ENCODE measurements at regions not wholly inside any gene's neighbourhood (a gene's known extent, or its start where the extent isn't known, plus 50 kb on each side); places are given as distances from the start of the nearest gene placed in this dataset.

DNA sequence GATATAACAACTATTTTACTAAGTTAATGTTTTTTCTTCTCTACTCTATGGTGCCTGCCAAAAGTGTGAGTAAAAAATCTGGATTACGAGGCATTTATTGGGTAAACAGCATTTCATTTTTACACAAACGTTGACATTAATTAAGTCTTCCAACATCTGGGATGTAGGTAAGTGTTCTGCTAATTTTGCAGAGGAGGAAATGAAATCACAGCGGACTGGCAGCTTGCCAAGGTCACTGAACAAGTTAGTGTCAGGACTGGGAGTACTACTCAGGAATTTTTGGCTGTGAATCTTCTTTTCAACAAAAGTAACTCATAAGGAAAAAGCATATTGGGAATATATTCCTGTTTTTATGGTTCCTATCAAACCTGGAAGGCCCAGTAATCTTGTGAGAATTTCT lies 612.1 kb upstream of the FZD8 start:
- H3K4me3 ChIP-seq (ENCODE audit: low read depth, low read length) = no peak overlapping the region
- TF ChIP-seq, protein P1, sequence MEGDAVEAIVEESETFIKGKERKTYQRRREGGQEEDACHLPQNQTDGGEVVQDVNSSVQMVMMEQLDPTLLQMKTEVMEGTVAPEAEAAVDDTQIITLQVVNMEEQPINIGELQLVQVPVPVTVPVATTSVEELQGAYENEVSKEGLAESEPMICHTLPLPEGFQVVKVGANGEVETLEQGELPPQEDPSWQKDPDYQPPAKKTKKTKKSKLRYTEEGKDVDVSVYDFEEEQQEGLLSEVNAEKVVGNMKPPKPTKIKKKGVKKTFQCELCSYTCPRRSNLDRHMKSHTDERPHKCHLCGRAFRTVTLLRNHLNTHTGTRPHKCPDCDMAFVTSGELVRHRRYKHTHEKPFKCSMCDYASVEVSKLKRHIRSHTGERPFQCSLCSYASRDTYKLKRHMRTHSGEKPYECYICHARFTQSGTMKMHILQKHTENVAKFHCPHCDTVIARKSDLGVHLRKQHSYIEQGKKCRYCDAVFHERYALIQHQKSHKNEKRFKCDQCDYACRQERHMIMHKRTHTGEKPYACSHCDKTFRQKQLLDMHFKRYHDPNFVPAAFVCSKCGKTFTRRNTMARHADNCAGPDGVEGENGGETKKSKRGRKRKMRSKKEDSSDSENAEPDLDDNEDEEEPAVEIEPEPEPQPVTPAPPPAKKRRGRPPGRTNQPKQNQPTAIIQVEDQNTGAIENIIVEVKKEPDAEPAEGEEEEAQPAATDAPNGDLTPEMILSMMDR (IDR thresholded peaks at IDR 0.05; ENCODE audit: low read depth, low read length, missing control alignments) = no peak
- DNase-seq (ENCODE audit: low read depth) = no peak

DNA sequence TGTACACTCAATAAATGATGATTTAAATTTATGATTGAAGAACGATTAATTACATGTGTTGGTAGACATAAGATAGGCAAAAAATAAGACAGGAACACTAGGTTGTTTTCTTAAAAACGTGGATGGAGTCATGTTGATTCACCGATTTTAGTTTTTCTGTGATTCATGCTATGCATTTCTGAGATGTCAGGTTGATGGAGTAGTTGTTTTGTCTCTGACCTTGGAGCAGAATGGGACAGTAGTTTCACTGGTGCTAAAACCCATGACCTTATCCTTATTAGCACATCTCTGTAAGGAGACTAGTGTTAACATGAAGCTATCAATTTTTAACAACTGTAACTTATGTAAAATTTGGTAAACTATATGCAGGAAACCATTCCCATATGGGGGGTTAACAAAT lies 611.6 kb upstream of the FZD8 start:
- no peak for DNase-seq (ENCODE audit: low read depth)
- TF ChIP-seq, protein P1 (IDR thresholded peaks at IDR 0.05; ENCODE audit: low read depth, low read length, missing control alignments) = no peak
- H3K4me3 ChIP-seq (ENCODE audit: low read depth, low read length) = no peak overlapping the region

DNA sequence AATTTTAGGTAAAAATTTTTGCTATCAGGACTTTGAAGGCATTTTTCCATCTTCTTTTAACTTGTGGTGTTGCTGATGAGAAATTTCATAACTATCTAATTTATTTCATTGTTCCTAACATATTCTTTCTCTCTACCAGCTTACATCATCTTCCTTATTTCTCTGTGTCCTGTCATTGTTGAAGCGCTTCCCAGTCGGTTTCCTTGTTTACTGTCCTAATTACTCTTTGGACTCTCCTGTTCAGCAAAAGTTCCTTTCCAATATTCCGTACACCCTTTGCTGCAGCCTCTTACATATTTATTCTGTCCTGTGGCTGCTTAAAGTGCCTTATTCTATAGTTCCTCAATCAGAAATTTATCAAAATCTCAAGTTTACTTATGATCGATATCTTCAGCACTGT lies 609.0 kb upstream of the FZD8 start:
- DNase-seq (ENCODE audit: low read depth) = no peak
- TF ChIP-seq, protein P1 (IDR thresholded peaks at IDR 0.05; ENCODE audit: low read depth, low read length, missing control alignments) = no peak
- no peak overlapping the region for H3K4me3 ChIP-seq (ENCODE audit: low read depth, low read length)

DNA sequence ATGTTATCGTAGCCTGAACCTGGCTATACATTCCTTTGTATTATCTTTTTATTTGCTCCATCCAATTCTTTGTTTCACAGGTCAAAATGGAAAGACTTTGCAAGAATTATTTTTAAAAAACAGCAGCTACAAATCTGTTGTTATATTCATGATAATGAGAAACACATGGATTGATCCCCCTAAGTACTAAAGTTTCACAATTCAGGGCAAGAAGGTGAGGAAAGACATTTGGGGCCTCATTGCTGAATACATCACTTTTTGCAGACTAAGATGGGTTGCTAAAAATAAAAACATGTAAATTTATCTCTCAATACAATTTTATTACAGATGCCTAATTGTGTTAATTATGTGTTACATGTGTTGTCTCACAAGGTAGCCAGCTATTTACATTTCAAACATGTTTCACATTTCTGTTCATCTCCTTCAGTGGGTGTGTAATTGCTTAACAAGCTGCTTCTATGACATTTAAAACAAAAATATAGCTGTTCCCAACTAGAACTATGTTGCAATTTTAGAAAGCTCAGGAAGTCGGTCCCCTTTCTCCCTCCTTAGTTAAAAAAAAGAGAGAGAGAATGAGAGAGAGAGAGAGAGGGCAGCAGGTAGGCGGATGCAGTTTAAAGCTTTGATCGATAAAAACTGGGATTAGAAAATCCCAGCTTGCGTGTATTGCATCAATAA lies 606.3 kb upstream of the FZD8 start:
- no peak for DNase-seq (ENCODE audit: low read depth)
- no peak overlapping the region for H3K4me3 ChIP-seq (ENCODE audit: low read depth, low read length)
- TF ChIP-seq, protein P1 (IDR thresholded peaks at IDR 0.05; ENCODE audit: low read depth, low read length, missing control alignments) = no peak

DNA sequence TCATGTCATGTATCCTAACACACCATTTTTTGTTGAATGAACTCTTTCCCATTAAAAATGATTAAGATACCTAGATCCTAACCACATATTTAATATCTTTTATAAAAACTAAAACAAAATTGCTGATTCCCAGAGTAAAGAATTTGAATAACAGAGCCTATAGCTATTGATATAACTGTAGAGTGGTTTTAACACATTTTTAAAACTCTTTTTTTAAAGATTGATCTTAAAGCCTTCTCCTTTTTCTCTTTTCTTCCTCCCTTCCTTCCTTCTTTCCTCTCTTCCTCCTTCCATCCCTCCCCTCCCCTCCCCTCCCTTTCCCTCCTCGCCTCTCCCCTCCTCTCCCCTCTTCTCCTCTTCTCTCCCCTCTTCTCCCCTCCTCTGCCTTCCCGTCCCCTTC lies 605.4 kb upstream of the FZD8 start:
- TF ChIP-seq, protein P1 (IDR thresholded peaks at IDR 0.05; ENCODE audit: low read depth, low read length, missing control alignments) = no peak

DNA sequence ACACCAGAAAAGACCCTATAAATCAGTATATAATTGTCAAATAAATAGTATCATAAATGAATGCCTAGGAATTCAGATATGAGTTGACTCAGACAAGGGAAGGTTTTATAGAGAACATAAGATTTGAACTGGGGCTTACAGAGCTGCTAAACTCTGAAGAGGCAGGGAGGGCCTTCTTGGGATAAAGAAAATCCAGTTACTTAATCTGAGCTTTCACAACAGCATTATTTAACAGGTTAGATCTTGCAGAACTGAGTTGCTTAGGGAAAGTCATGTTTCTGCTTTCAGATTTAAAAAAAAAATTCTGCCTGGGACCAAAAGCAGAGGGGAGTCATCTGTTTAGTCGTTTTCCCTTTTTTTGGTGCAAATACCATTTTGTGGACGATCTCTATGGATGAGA lies 594.8 kb upstream of the FZD8 start:
- no peak for DNase-seq (ENCODE audit: low read depth)
- no peak overlapping the region for H3K4me3 ChIP-seq (ENCODE audit: low read depth, low read length)
- TF ChIP-seq, protein P1 (IDR thresholded peaks at IDR 0.05; ENCODE audit: low read depth, low read length, missing control alignments) = no peak

More for the DNA sequence above, 605.4 kb upstream of the FZD8 start:
- no peak overlapping the region for H3K4me3 ChIP-seq (ENCODE audit: low read depth, low read length)
- DNase-seq (ENCODE audit: low read depth) = no peak

DNA sequence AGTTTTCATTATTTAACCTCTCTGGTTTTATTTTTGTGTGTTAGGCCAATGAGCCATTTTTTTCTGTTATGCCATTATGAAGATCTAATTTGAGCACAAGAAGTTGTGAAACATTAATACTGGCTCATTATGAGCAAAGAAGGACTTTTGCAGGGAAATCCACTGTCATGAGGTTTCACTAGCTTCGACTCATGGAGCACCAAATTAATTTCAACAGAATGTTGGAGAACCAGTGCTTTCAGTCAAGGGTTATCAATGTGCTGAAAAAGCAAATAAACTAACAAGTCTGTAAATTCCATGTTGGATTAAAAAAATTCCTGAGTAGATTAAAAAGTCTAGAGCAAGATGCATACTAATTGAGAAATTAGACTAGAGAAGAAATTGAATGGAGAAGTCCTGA lies 594.2 kb upstream of the FZD8 start:
- TF ChIP-seq, protein P1 (IDR thresholded peaks at IDR 0.05; ENCODE audit: low read depth, low read length, missing control alignments) = no peak
- no peak overlapping the region for H3K4me3 ChIP-seq (ENCODE audit: low read depth, low read length)
- DNase-seq (ENCODE audit: low read depth) = no peak
